AG10803 (cell line): ENCODE measurements at regions not wholly inside any gene's neighbourhood (a gene's known extent, or its start where the extent isn't known, plus 50 kb on each side); places are given as distances from the start of the nearest gene placed in this dataset.

Experiments
- DNase-seq: peaks from one replicate; pipeline ENCODE4 v3.0.0; 2010; ENCODE audit warnings: low read depth
- H3K4me3 ChIP-seq: 2 replicates; pipeline ENCODE4 v1.5.1; 2011; ENCODE audit warnings: mild to moderate bottlenecking, low read length, control low read depth
- TF ChIP-seq, protein P1 (sequence below): conservative IDR thresholded peaks from 2 replicates; pipeline ENCODE4 v1.5.1; 2011; ENCODE audit warnings: mild to moderate bottlenecking, low read length, control low read depth, inconsistent platforms

DNA sequence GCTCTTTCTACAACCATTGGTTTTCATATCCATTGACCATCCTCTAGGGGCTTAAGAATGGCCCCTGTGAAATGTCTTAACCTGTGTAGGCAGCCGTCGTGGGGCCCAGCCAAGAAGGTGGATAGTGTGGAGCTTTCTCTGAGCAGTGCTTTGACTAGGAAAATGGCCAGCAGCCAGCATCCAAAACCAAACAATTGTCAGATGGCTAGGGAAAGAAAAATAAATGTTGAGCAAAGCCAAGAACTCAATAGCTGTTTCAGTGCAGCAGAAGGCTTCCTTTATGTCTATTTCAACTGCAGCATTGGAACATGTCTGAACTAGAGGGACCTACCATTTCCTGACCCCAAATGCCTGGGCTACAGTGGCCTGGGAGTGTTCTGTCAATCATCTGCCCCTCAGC is 374.9 kb downstream of the TLE4 start:
- DNase-seq: no peak
- TF ChIP-seq, protein P1, sequence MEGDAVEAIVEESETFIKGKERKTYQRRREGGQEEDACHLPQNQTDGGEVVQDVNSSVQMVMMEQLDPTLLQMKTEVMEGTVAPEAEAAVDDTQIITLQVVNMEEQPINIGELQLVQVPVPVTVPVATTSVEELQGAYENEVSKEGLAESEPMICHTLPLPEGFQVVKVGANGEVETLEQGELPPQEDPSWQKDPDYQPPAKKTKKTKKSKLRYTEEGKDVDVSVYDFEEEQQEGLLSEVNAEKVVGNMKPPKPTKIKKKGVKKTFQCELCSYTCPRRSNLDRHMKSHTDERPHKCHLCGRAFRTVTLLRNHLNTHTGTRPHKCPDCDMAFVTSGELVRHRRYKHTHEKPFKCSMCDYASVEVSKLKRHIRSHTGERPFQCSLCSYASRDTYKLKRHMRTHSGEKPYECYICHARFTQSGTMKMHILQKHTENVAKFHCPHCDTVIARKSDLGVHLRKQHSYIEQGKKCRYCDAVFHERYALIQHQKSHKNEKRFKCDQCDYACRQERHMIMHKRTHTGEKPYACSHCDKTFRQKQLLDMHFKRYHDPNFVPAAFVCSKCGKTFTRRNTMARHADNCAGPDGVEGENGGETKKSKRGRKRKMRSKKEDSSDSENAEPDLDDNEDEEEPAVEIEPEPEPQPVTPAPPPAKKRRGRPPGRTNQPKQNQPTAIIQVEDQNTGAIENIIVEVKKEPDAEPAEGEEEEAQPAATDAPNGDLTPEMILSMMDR: no peak
- H3K4me3 ChIP-seq: no peak overlapping the region

DNA sequence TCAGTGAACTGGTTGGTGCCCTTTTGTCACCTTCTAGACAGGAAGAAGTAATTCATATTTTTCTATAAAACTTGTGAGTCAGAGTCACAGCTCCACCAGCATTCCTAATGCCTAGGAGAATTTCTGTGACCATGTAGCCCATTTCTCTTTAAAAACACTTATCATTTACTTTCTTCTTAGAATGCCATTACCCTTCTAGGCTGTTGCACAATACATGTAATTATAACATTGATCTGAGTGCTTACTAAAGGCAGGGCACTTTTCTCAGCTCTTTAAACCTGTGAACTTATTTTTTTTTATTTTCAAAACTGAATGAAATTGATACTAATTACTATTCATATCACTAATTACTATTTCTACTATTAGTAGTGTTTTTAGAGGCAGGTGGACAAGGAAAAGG is 373.7 kb downstream of the TLE4 start:
- H3K4me3 ChIP-seq: no peak overlapping the region
- DNase-seq: no peak
- TF ChIP-seq, protein P1: no peak

DNA sequence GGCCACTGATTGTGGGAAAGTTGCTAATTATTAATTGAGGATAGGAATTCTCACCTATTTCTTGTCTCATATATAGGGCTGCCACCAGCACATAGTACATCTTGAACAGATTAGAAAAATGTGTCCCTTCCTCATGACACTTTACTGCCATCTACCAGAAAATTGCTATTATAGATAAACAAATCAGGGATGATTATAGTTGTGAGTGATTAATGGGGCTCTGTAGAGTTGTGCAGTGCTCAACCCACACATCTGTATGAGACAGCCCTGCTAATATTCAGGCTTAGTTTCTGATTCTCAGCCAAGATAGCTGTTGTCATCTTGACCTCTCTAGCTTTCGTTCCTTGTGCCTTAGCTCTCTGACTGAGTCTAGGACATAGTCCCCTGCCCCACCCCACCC is 373.3 kb downstream of the TLE4 start:
- H3K4me3 ChIP-seq: no peak overlapping the region
- DNase-seq: no peak
- TF ChIP-seq, protein P1: no peak; the same call in 1 of the 2 replicates

DNA sequence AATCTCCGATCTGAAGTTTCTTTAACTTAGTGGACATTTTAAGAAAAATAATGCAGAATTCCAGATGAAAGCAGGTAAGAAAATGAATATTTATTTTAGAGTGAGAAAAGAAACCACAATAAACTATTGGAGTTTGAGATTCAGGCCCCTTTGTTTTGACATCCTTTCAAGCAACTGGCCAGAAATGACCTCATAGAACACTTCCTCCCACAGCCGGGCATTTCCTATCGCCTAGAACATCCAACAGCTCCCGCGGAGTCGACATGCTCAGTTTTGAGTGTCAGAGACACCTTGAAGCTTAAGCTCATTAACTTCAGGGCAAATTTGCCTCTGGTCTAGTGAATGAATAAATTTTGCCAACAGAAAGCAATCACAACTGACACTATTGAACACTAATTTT is 369.2 kb downstream of the TLE4 start:
- no peak for DNase-seq
- TF ChIP-seq, protein P1: no peak
- H3K4me3 ChIP-seq: no peak overlapping the region

DNA sequence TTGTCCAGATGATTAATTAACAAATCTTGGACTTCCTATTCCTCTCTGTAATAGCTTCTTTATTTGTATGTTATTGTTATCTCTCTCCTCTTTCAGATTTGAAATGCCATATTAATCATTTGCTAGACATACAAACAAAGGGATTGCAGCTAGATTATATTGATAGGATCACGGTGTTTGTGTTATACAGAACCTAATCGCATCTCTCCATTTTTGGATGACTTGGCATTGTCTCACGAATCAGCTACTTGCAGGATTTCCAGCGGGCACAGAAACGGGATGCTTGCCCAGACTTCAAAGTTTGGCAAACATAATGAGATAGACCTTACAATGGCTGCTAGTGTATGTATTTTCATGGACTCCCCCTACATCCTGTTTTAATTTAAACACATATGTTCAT is 368.1 kb downstream of the TLE4 start:
- no peak for DNase-seq
- H3K4me3 ChIP-seq: no peak overlapping the region
- TF ChIP-seq, protein P1: no peak

DNA sequence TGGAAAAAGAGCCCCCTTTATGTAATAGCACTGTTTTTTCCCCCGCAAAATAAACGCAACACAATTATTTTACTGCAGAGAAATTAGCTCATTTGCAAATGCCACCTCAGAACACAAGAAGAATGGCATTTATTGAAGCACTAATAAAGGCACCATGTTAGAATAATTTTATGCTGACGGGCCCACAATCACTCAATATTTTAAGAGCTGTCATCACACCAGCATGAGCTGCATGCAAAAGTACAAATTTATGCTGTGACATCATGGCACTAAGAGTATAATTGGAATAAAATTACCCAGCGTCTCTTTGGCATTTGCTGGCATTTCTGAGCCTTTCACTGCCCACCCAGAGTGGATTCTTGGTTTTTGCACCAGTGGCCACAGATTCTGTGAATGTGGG is 364.6 kb downstream of the TLE4 start:
- H3K4me3 ChIP-seq: no peak overlapping the region
- TF ChIP-seq, protein P1: no peak
- DNase-seq: no peak

DNA sequence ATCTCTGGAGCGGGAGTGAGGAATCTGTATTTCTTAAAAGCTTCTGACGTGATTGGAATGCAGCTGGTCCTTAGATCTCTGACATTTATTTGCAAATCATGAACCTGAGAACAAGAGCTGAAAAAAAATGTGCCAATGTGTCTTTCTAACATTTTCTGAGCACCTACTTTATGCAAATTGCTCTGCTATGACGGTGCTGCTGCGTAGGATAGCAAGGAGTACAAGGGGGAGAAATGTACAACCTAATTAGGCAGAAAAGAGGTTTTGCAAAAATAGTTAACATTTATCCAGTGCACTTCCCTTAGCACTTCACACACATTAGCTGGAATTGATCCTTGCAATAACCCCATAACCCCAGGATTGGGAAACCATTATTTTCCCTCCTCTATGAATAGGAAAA is 357.5 kb downstream of the TLE4 start:
- TF ChIP-seq, protein P1: no peak
- DNase-seq: no peak
- no peak overlapping the region for H3K4me3 ChIP-seq
